HG03064 (cell line): ENCODE measurements at regions not wholly inside any gene's neighbourhood (a gene's known extent, or its start where the extent isn't known, plus 50 kb on each side); places are given as distances from the start of the nearest gene placed in this dataset.

Experiments used
- ATAC-seq: cut with Tn5 transposase; IDR thresholded peaks from one replicate; pipeline ENCODE4 v1.9.1; 2021; ENCODE audit warnings: low read depth; ENCODE audit not compliant: unreplicated experiment

- no peak for ATAC-seq
These were observed 256.6 kb downstream of the LOXHD1 start for GRCh38 chr18:46400449-46400848.

GRCh38 chr18:46401486-46402070 is 255.4 kb downstream of the LOXHD1 start:
- ATAC-seq, result no peak

- no peak for ATAC-seq
These were observed 254.6 kb downstream of the LOXHD1 start for GRCh38 chr18:46402396-46402795.

GRCh38 chr18:46402945-46403344 is 254.1 kb downstream of the LOXHD1 start:
- ATAC-seq, result no peak

- no peak for ATAC-seq
These were observed 251.0 kb downstream of the LOXHD1 start for GRCh38 chr18:46405832-46406538.

- no peak for ATAC-seq
These were observed 250.5 kb downstream of the LOXHD1 start for GRCh38 chr18:46406539-46406932.

- no peak for ATAC-seq
These were observed 249.4 kb downstream of the LOXHD1 start for GRCh38 chr18:46407486-46408166.

GRCh38 chr18:46408334-46408987 is 248.6 kb downstream of the LOXHD1 start:
- no peak for ATAC-seq

GRCh38 chr18:46411191-46411828 is 245.7 kb downstream of the LOXHD1 start:
- ATAC-seq, result no peak

- ATAC-seq, result no peak
These were observed 244.9 kb downstream of the LOXHD1 start for GRCh38 chr18:46411867-46412690.

GRCh38 chr18:46412916-46413315 is 244.1 kb downstream of the LOXHD1 start:
- ATAC-seq, result no peak

GRCh38 chr18:46413684-46414083 is 243.3 kb downstream of the LOXHD1 start:
- no peak for ATAC-seq

GRCh38 chr18:46414863-46415262 is 242.2 kb downstream of the LOXHD1 start:
- ATAC-seq, result no peak

GRCh38 chr18:46415532-46416252 is 241.3 kb downstream of the LOXHD1 start:
- ATAC-seq, result no peak

GRCh38 chr18:46416706-46417638 is 240.0 kb downstream of the LOXHD1 start:
- no peak for ATAC-seq

GRCh38 chr18:46418663-46419260 is 238.3 kb downstream of the LOXHD1 start:
- ATAC-seq, result no peak

- no peak for ATAC-seq
These were observed 237.5 kb downstream of the LOXHD1 start for GRCh38 chr18:46419391-46420141.
